ENCODE measurements at regions not wholly inside any gene's neighbourhood (a gene's known extent, or its start where the extent isn't known, plus 50 kb on each side); places are given as distances from the start of the nearest gene placed in this dataset.

GRCh38 chr4:75338352-75338880 is 175.8 kb downstream of the RCHY1 start:
- no peak overlapping the region for H3K23ac ChIP-seq (ENCODE audit: insufficient read length, low read depth, low read length)
- H2BK20ac ChIP-seq (ENCODE audit: low read depth, low read length, poor library complexity, severe bottlenecking), result no peak overlapping the region
- H4K91ac ChIP-seq (ENCODE audit: insufficient read length, low read depth, low read length), result no peak overlapping the region
- no peaks in the 10 kb centered on the region for H3K23me2 ChIP-seq (ENCODE audit: insufficient read length, low read depth, low read length, poor library complexity, severe bottlenecking)
- no peaks in the 10 kb centered on the region for H3K79me2 ChIP-seq (ENCODE audit: insufficient read depth, low read length)
- H3T11ph ChIP-seq (ENCODE audit: low read length), result no peak overlapping the region
- H3K18ac ChIP-seq (ENCODE audit: insufficient read length, low read depth, low read length), result no peak overlapping the region
- no peak for TF ChIP-seq CTCF (conservative IDR thresholded peaks at IDR 0.05)
- H2AFZ ChIP-seq (ENCODE audit: low read length), result no peak overlapping the region
- H2BK5ac ChIP-seq (ENCODE audit: insufficient read length, low read length), result no peak overlapping the region
- no peak overlapping the region for H4K8ac ChIP-seq (replicated peaks; ENCODE audit: insufficient read length, low read depth, low read length)
- no peak overlapping the region for H2BK120ac ChIP-seq (ENCODE audit: low read depth, low read length, poor library complexity, severe bottlenecking)
- no peak overlapping the region for H3K14ac ChIP-seq (ENCODE audit: insufficient read depth, low read length)
- no peak overlapping the region for H4K5ac ChIP-seq (ENCODE audit: insufficient read length, low read depth, low read length)
- peaks cover 4 to 7% of the 10 kb centered on the region in 2 experiments; a peak in 3 of 5 replicates for H3K9me3 Mint-ChIP-seq
- H3K79me1 ChIP-seq (ENCODE audit: insufficient read depth, low read depth, low read length, poor library complexity, severe bottlenecking), result no peaks in the 10 kb centered on the region
- H2BK12ac ChIP-seq (ENCODE audit: insufficient read length, low read depth, low read length), result no peak overlapping the region
- peaks cover 5 to 6% of the 10 kb centered on the region in 2 experiments; a peak in 3 of 4 replicates for H3K4me1 Mint-ChIP-seq
- H3K9ac ChIP-seq (ENCODE audit: extremely low read depth, insufficient read length, low read length), result no peak overlapping the region
- no peak overlapping the region for H2AK5ac ChIP-seq (ENCODE audit: insufficient read length, low read length)
- H3K4me1 ChIP-seq (ENCODE audit: insufficient read depth, low read length), result no peaks in the 10 kb centered on the region
- no peak overlapping the region for H3K27ac Mint-ChIP-seq
- H3K4me2 ChIP-seq (ENCODE audit: insufficient read depth, insufficient read length, low read length), result no peak overlapping the region
- H3K4ac ChIP-seq (ENCODE audit: low read depth, low read length), result no peak overlapping the region
- WGBS (ENCODE audit: extremely low coverage, insufficient read length, low lambda C conversion rate), result no CpG with 5 or more reads among the region's 1 CpG
- DNase-seq, result no peak
- H3K4me3 Mint-ChIP-seq, result no peak overlapping the region
- no peak overlapping the region for H2BK15ac ChIP-seq (ENCODE audit: low read depth, low read length)
- H3K27me3 ChIP-seq (ENCODE audit: insufficient read depth, low read length), result no peaks in the 10 kb centered on the region
- H4K20me1 ChIP-seq (ENCODE audit: control insufficient read depth, insufficient read depth, insufficient read length), result no peaks in the 10 kb centered on the region
- no peak overlapping the region for H3K56ac ChIP-seq (ENCODE audit: insufficient read length, low read depth, low read length)
- no peaks in the 10 kb centered on the region; a peak in 1 of 7 replicates for H3K36me3 Mint-ChIP-seq (ENCODE audit: insufficient read depth in 1 of 3, low read depth in 3 of 3)
- H3K27me3 Mint-ChIP-seq (ENCODE audit: low read depth), result no peaks in the 10 kb centered on the region; the same call in 1 of the 2 replicates
- no peaks in the 10 kb centered on the region for H3K9me3 ChIP-seq (ENCODE audit: control insufficient read depth, low read depth, low read length)
- no peak overlapping the region for H3K27ac ChIP-seq (ENCODE audit: insufficient read length, low read depth, low read length)

All from H9 (cell line).